Activated CD4-positive, CD25-positive, alpha-beta regulatory T cell treated with anti-CD3 and anti-CD28 coated beads, Interleukin-2, amount 50 U/mL, for 24 hours (primary cell): ENCODE measurements at regions not wholly inside any gene's neighbourhood (a gene's known extent, or its start where the extent isn't known, plus 50 kb on each side); places are given as distances from the start of the nearest gene placed in this dataset.
"Not testable (repeated sequence)": the region's sequence is repeated elsewhere in the genome, so short reads cannot be mapped to it uniquely, and the experiment has no call there.

ENCODE experiments used
- ATAC-seq, 2 donors: fragments of 150-1000 bp; cut with Tn5 transposase; one replicate each; pipeline ENCODE4 v1.10.0; 2021; ENCODE audit warnings: mild to moderate bottlenecking in 1 of 2, moderate library complexity in 1 of 2

- no peak for ATAC-seq
These were observed 391.0 kb upstream of the RGS6 start for GRCh38 chr14:71541271-71541670.

GRCh38 chr14:71541973-71542690 is 390.1 kb upstream of the RGS6 start:
- ATAC-seq: no peak

- ATAC-seq: no peak
These were observed 382.7 kb upstream of the RGS6 start for GRCh38 chr14:71549421-71550050.

- ATAC-seq: no peak
These were observed 381.9 kb upstream of the RGS6 start for GRCh38 chr14:71550367-71550766.

GRCh38 chr14:71551291-71551950 is 380.8 kb upstream of the RGS6 start:
- no peak for ATAC-seq

GRCh38 chr14:71552809-71553208 is 379.4 kb upstream of the RGS6 start:
- no peak for ATAC-seq

GRCh38 chr14:71553779-71554178 is 378.4 kb upstream of the RGS6 start:
- ATAC-seq: no peak

- ATAC-seq: no peak
These were observed 377.9 kb upstream of the RGS6 start for GRCh38 chr14:71554323-71554722.

- ATAC-seq: peak; percentile 39 to 53
These were observed 377.1 kb upstream of the RGS6 start for GRCh38 chr14:71554959-71555612.

- peak; percentile 83 to 87 for ATAC-seq
These were observed 376.3 kb upstream of the RGS6 start for GRCh38 chr14:71555654-71556559.

- no peak for ATAC-seq
These were observed 375.5 kb upstream of the RGS6 start for GRCh38 chr14:71556730-71557129.

- ATAC-seq: no peak
These were observed 374.9 kb upstream of the RGS6 start for GRCh38 chr14:71557351-71557750.

- not testable (repeated sequence) for ATAC-seq
These were observed 373.3 kb upstream of the RGS6 start for GRCh38 chr14:71558943-71559342.

GRCh38 chr14:71560751-71561150 is 371.5 kb upstream of the RGS6 start:
- no peak for ATAC-seq

GRCh38 chr14:71563492-71564153 is 368.6 kb upstream of the RGS6 start:
- no peak for ATAC-seq

- ATAC-seq: peak; percentile 25 to 58
These were observed 366.0 kb upstream of the RGS6 start for GRCh38 chr14:71566276-71566675.

GRCh38 chr14:71567499-71568133 is 364.6 kb upstream of the RGS6 start:
- ATAC-seq: not testable (repeated sequence)

- ATAC-seq: no peak
These were observed 357.3 kb upstream of the RGS6 start for GRCh38 chr14:71574976-71575375.

- no peak for ATAC-seq
These were observed 355.8 kb upstream of the RGS6 start for GRCh38 chr14:71576472-71576871.

GRCh38 chr14:71579331-71579730 is 352.9 kb upstream of the RGS6 start:
- no peak for ATAC-seq

GRCh38 chr14:71582705-71583104 is 349.5 kb upstream of the RGS6 start:
- ATAC-seq: no peak
